Kidney capillary endothelial cell (primary cell): ENCODE measurements at regions not wholly inside any gene's neighbourhood (a gene's known extent, or its start where the extent isn't known, plus 50 kb on each side); places are given as distances from the start of the nearest gene placed in this dataset.
"Not testable (repeated sequence)": the region's sequence is repeated elsewhere in the genome, so short reads cannot be mapped to it uniquely, and the experiment has no call there.

Source experiments
- DNase-seq: peaks from one replicate; pipeline ENCODE4 v3.0.0-alpha.2; 2018; ENCODE audit warnings: low spot score

DNA sequence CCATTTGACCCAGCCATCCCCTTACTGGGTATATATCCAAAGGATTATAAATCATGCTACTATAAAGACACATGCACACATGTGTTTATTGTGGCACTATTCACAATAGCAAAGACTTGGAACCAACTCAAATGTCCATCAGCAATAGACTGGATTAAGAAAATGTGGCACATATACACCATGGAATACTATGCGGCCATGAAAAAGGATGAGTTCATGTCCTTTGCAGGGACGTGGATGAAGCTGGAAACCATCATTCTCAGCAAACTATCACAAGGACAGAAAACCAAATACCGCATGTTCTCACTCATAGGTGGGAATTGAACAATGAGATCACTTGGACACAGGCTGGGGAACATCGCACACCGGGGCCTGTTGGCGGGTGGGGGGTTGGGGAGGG is 913.4 kb upstream of the DIAPH2 start:
- DNase-seq, result not testable (repeated sequence)

DNA sequence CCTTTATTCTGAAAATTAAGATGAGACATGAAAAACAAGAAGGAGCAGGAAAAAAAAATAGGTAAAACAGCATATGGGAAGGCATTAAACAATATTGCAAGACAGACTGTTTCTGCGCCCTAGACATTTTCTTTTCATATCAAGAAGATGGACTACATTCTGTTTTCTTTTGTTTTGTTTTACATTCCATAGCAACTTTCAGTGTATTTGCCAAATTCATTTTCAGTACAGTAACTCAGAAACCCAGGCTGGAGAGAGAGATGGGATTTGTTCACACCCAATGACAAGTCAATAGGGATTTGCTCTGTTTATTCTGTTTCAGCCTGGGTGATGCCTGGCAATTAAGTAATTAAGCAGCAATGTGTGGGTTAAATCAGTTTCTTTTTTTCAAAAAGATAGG is 892.8 kb upstream of the DIAPH2 start:
- DNase-seq, result no peak

DNA sequence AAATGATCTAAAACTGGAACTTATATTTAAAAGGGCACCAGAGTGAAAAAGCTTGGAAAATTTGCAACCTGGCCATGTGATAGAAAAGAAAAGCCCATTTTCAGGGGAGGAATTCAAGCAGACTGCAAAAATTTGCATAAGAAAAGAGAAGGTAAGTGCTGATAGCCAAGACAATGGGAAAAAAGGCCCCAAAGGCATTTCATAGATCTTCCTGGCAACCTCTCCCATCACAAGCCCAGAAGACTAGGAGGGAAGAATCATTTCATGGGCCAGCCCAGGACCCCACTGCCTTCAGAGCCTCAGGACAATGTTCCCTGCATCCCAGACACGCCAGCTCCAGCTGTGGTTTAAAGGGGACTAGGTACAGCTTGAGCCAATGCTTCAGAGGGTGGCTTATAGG is 887.3 kb upstream of the DIAPH2 start:
- no peak for DNase-seq

DNA sequence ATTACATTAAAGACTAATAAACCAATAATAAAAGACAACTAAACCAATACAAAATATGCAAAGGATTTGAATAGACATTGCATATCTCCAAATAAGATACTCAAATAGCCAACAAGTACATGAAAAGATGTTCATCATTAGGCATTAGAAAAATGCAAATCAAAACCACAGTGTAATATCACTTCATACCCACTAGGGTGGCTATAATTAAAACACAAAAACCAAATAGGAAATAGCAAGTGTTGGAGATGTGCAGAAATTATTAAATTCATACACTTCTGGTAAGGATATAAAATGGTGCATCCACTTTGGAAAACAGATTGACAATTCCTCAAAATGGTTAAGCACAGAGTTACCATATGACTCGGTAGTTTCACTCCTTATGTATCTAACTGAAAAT is 860.8 kb upstream of the DIAPH2 start:
- DNase-seq, result no peak

DNA sequence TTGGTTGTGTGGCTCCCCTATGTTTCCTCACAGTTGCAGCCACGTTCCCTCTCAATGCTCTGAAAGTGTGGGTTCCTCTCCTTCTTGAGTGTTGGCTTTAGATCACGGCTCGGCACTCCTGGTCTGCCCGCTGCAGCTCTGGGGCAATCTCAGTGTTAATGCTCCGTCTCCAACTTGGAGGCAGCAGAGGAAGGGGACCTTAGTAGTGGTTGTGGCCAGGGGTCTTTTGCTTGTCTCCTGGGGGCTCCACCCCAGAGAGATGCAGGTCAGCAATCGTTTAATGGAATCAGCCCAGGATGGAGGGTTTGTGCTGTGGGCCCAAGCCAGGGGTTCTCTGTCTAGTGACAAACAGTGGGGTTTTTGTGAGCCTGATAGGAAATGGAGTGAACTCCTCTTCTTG is 849.4 kb upstream of the DIAPH2 start:
- no peak for DNase-seq

DNA sequence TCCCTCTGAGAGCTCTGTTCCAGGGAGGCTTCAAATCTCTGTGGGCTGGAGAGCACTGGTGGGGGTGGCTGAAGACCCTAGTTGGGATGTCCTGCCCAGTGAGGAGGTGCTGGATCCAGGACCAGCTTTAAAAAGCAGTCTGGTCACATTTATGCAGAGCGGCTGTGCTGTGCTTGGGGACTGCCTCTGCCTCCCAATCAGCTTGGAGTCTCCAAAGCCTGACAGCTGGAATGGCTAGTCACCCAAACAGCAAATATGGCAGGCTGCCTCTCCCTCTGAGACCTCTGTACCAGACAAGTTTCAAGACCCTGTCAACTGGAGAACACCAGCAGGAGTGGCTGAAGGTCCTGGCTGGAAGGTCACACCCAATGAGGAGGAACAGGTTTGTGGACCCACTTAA is 848.1 kb upstream of the DIAPH2 start:
- DNase-seq, result no peak

DNA sequence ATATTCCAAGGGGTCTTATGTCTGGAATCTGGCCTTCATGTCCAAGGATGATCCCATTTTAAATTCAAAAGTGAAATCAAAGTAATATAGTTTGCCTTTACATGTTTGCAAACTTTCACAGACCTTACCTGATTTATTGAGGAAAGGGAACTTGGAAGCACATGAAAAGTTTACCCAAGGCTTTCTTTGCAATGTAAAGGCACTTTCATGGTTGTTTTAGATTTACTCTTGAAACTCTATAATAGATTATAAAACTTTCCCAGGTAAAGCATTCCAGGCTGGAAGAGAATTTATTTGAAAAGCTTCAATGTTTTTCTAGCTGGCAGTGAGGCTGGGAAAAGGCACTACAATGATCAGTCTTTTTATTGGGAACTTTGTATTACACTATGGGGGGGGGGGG is 842.8 kb upstream of the DIAPH2 start:
- no peak for DNase-seq

DNA sequence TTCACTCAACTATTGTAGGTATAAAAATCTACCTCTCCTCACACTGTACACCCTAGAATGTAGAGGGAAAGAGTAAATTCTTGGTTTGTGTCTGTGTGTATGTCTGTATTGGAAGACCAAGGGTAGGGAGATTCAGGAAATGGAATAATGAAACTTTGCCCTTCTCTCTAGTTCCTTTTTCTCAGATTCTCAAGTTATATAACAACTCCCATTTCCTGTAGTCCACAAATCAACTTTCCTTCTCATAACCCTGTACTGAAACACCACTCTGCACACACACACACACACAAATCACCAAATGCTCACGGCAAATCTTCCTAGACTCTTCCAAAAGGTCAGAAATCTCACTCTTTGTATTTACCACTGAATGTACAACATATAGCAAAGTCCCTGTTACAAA is 824.5 kb upstream of the DIAPH2 start:
- DNase-seq, result no peak

DNA sequence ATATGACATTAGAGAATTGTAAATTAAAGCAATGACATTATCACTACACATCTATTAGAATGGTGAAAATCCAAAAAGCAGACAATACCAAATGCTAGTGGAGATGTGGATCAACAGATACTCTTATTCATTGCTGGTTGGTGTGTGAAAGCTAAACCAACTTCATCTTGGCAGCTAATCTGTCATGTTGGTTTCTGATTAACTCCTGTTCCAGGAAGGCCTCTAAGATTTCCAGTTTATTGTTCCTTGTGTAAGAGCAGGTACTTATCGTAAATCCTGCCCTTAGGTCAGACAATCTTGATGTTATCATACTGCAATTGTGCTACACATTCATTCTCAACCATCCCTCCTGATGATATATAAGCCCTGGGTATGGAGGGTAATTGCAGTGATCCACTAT is 809.0 kb upstream of the DIAPH2 start:
- no peak for DNase-seq

DNA sequence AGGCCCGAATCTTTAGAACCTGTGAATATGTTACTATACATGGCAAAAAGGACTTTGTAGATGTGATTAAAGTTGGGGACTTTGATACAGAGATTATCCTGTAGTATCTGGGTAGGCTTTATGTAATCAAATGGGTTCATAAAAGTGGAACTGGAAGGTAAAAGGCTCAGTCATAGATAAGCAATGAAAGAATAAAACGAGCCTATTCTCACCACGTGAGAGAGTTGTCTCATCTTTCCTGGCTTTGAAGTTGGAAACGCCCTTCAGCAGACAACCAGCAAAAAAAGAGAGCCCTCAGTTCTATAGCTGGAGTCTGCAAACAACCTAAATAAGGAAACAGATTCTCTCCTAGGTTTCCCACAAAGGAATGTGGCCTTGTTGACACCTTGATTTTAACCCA is 805.8 kb upstream of the DIAPH2 start:
- no peak for DNase-seq

DNA sequence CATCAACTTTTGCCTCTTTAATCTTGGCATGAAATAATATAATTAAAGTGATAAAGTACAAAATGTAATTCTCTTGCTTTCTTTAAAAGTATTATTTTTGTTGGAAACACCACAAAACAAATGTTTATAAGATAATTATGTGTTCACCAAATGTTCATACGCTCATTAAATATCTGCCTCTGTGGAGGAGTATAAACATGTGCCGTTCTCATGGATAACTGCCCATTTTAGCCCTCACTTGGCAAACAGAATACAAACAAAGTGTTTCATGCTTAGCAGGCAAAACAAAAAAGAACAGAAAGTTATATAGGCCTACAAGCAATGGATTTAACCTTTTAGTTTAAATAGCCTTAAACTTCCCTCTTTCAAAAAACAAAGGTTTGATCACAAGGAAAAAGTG is 800.5 kb upstream of the DIAPH2 start:
- no peak for DNase-seq

DNA sequence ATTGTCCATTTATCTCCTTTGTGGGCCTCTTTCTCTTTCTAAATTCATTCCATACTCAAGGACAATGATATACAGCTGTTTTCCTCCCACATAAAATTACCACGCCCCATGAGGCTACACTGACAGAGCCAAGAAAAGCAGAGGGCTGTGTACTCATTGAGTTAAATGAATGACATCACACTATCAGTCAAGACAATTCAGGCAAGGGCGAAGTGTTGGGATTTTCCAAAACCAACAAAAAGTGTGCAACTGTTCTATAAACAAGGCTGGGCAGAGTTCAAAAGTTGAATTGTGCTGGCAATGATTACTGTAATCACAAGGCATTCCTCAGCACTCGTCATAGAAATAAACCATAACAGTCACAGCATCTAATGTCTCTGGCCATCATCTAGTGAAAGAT is 799.6 kb upstream of the DIAPH2 start:
- DNase-seq, result no peak

DNA sequence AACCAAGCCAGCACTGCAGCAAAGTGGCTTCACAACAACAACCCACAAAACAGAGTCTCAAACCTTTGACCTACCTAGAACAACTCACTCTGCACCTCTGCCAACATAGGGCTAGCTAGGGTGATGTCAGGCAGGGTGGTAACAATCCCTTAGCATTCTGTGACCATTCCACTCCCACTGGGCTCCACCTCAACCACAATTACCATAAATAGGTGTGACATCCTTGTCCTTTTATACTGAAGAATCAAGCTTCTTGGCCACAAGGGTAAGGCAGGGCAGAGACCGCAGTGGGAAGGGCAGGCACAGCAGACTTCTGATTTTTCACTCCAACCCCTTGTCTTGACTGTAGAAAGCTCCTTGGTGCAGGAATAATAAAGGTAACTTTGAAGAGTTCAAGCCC is 795.4 kb upstream of the DIAPH2 start:
- no peak for DNase-seq

DNA sequence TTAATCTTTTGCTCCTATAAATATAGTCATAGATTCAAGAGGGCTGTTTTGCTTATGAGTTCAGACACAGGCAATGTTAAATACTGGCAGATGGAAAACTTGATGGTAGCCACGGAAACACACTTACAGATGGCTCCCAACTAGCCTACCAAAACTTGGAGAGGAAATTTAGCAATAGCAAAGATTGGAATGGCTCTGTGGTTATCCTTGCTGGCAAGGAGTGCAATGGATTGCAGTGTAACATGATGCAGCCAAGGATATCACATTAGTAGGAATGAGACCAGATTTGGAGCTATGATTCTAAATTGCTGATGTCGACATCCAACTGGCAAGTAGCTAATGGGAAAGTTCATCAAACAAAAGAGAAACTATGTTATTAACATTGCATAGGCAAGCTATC is 791.0 kb upstream of the DIAPH2 start:
- no peak for DNase-seq

DNA sequence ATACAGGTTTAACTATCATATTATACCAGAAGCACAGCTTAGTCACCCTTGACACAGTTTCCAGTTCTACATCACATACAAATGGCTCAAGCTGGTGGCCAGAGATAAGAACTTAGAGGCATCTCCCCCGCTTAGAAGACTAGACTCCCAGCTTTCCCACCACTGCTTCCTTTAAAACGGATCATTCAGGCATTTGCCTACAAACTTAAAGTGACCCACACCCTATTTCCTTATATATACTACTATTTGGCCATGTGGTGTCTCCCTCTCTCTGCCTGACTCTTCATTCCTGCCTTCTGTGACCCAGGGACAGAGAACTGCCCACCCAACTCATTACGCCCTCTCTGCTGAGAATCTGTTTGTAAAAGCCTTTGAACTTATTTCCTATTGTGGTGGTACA is 781.2 kb upstream of the DIAPH2 start:
- DNase-seq, result peak; percentile 2

DNA sequence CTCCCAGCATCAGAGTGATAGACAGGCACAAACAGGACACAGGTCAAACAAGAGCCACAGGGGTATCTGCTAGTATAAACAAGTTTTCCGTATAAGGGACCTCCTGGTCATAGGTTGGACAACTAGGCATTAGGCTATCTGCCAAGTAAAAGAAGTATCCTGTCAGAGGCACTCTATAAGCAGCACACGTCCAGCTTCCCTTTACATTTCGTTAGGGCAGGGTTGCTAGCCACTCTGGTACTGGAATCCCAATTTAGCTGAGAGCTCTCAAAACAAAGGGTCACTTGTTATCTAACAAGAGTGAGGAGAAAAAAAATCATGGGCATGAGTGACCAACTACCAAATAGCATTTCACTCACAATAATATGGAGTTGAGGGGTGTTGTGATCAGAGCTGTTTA is 780.7 kb upstream of the DIAPH2 start:
- DNase-seq, result no peak

DNA sequence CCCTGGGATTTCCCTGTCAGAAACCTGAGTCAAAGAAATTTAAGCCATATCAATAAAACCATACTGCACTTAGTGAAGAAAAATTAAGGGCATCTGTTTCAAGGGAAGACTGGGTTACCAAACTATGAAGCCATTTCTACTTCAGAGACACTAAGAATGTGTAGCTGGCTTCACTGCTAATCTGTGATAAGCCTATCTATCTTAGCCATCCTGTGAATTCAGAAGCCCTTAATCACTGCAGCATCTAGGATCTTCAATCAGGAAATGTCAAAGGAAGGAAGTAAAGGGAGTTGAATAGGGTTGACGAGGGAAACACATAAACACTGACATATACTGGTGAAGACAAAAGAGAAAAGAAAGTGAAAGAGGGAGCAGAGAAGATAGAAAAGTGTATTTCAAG is 777.6 kb upstream of the DIAPH2 start:
- no peak for DNase-seq

DNA sequence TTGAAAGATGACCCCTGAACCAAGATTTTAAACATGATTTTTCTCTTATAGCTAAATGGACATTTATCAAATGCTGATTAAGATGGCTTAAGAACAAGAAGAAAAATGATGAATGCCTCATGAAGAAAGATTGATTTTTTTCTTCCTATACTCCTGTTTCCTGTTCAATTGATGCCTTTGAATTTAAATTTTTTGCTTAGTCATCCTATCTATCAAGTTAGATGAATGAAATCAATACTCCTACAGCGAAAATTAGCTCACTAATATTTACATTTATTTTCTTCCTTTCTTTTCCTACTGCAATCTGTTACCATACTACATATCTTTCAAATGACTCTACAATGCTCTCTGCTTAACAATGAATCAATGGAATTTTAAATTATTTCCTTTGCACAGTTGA is 773.6 kb upstream of the DIAPH2 start:
- no peak for DNase-seq

DNA sequence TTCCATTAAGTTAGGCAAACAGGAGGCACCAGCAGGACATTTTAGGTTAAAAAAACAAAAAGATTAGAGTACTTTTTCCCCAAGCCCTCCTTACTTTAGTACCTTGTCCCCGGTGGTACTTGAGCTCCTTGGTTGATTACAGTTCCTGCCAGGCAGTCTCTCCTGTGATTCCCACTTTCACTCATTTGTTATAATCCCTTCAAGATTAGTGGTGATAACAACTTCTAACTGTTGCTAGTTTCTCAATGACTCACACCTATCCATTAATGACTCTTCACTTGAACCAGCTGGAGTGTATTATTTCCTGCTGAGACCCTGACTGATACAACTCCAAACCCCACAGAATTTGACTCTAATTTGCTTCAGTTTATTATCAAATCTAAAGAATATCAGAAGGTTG is 765.0 kb upstream of the DIAPH2 start:
- DNase-seq, result no peak

DNA sequence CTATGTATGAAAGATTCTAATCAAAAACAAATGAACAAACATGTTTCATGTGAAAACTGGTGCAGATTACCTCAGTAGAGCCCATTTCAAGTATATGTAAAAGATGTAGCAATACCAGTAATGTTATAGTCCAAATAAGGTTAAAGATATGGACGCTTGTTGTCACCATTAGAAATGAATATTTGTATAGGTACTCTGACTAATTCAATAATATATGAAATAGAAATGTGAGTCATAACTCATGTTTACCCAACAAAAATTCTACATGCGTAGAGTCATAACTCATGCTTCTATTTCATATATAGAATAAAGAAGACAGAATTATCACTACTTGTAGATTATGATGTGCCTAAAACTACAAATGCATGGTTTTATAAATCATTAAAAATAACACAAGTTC is 739.1 kb upstream of the DIAPH2 start:
- DNase-seq, result no peak

DNA sequence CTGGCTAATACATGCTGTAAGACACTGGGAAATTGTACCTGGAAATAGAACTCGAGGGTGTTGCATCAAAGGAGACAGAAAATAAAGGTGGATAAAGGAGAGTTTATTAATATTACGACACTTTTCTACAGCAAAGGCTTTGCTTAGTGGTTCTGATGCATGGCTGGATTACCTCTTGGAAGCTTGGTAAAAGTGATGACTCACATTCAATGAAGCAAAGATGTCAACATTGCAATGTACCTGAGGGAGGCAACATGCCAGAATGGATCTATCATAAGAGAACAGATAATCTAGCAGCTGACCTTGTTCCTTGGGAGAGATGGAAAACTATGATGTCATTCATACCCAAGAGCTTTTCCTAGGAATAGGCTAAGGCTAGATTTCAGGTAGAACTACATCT is 735.1 kb upstream of the DIAPH2 start:
- no peak for DNase-seq

DNA sequence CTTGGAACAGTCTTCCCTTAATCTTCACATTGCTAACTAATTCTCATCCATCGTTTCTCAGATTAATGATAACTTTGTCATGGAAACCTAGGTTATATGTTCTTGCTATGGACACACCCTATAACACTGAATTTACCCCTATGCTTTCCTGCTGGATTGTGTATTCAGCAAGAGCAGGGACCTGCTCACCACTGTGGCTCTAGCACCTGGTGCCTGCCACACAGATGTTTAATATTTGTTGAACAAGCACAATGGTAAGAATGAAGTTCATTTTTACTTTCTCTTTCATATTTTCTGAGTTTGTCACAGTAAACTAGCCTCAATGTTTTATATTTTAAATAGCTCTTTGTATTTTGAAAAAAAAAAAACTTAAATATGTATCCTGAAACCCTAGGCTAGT is 734.0 kb upstream of the DIAPH2 start:
- no peak for DNase-seq

DNA sequence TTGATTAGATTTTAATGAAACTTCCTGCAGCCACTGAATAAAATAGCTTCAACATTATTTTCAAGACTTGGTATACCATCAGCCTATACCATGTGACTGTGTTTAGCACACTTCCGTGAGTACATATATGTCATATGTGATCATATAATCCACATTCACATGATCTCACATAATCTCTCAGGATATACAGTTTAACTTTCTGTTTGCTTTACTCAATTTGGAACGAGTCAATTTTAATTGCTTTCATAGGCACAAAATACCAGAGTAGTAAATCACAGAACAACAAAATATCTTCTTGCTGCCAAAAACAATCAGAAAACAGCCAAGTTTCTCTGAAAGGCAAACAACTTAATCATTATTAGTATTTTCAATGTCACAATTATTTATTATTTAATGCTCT is 731.1 kb upstream of the DIAPH2 start:
- no peak for DNase-seq

DNA sequence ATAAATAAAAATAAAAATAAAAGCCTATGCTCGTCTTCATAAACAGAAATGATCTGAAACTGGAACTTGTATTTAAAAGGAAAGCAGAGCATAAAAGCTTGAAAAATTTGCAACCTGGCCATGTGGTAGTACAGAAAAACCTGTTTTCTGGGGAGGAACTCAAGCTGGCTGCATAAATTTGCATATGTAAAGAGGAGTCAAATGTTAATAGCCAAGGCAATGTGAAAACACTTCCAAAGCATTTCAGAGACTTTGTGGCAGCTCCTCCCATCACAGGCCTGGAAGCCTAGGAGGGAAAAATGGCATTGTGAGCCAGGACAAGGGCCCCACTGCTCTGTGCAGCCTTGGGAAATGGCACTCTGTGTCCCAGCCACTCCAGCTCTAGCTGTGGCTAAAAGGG is 727.9 kb upstream of the DIAPH2 start:
- DNase-seq, result no peak

DNA sequence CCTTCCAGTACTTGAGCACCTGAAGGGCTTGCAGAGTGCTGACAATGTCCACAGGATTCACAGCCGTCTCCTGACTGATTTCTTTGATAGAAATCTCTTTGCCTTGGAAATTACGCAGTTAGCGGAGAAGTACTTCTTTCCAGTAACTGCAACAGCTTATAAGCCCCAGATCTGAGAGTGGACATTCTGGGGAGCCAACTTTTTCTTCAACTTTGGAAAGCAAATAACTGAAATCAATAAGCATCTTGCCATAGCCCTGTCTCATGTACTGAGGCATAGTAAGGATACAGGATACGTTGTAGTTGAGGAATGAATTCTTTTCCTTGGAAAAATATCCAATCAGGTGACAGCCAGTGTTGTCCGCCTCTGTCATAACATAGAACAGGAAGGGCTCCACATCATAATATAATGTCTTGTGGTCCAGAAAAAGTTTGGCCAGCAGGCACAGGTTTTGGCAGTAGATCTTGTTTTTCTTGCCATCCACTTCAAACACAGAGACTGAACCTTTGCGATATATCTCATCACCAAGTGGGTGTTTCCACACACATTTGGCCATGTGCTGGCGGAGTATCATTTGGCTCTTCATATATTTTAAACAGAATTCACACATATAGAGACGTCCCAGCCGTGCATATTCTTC is 711.1 kb upstream of the DIAPH2 start:
- DNase-seq, result not testable (repeated sequence)
